ENCODE measurements at regions not wholly inside any gene's neighbourhood (a gene's known extent, or its start where the extent isn't known, plus 50 kb on each side); places are given as distances from the start of the nearest gene placed in this dataset.
"Not testable (repeated sequence)": the region's sequence is repeated elsewhere in the genome, so short reads cannot be mapped to it uniquely, and the experiment has no call there.

GRCh38 chr9:97220894-97221477 is 86.5 kb upstream of the CCDC180 start (continued):
- TF ChIP-seq AFF4 (CRISPR knock-in tag; IDR thresholded peaks at IDR 0.05; ENCODE audit: borderline replicate concordance), result peak; percentile 79; the same call in 1 of the 2 replicates
- TF ChIP-seq, protein P1, sequence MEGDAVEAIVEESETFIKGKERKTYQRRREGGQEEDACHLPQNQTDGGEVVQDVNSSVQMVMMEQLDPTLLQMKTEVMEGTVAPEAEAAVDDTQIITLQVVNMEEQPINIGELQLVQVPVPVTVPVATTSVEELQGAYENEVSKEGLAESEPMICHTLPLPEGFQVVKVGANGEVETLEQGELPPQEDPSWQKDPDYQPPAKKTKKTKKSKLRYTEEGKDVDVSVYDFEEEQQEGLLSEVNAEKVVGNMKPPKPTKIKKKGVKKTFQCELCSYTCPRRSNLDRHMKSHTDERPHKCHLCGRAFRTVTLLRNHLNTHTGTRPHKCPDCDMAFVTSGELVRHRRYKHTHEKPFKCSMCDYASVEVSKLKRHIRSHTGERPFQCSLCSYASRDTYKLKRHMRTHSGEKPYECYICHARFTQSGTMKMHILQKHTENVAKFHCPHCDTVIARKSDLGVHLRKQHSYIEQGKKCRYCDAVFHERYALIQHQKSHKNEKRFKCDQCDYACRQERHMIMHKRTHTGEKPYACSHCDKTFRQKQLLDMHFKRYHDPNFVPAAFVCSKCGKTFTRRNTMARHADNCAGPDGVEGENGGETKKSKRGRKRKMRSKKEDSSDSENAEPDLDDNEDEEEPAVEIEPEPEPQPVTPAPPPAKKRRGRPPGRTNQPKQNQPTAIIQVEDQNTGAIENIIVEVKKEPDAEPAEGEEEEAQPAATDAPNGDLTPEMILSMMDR (IDR thresholded peaks at IDR 0.05), result no peak

DNA sequence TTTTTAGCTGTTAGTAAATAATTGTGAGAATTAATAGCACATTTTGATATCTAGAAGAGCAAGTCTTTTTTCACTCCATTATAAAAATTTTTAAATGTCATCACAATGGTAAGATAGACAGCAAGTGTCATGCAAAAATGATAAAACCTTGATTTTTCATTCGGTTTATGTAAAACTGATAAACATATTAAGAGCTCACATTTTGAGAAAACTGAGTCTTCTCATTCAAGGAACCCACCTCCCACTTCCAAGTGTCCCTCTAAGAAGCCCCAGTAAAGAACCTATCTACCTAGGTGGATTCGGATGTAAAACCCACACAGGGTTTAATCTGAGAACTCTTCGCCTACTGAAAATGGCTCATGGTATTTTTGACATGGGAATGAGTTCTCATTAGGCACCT is 87.1 kb upstream of the CCDC180 start:
- not testable (repeated sequence) for H3K27me3 Mint-ChIP-seq (ENCODE audit: low read depth); DNase-seq (ENCODE audit: low spot score); H3K9me3 Mint-ChIP-seq
- CTCF ChIA-PET, result interaction anchor here (1.0 kb wide), 1 partner anchor 378 kb away, joined by 3 read pairs; no protein-coding TSS in a partner anchor
- H3K4me3 Mint-ChIP-seq, result peak overlapping the region; percentile 86
- ATAC-seq, result peak; percentile 10
- H3K36me3 Mint-ChIP-seq, result peaks cover 52% of the 10 kb centered on the region
- H3K4me1 Mint-ChIP-seq, result peaks cover 48% of the 10 kb centered on the region
- POLR2A ChIA-PET, result interaction anchor here (1.6 to 3.3 kb wide), 2 partner anchors 18 to 181 kb away, joined by 5 to 56 read pairs; partner anchors contain the start of gene CTSV
- H3K27ac Mint-ChIP-seq, result peak overlapping the region; percentile 99

- ATAC-seq; CTCF ChIA-PET; H3K27me3 Mint-ChIP-seq (ENCODE audit: low read depth); H3K9me3 Mint-ChIP-seq: not testable (repeated sequence)
- TF ChIP-seq NFE2L1 (CRISPR knock-in tag; IDR thresholded peaks at IDR 0.05) (peak; percentile 6; the same call in 1 of the 2 replicates), ZNF425 (CRISPR knock-in tag; conservative IDR thresholded peaks at IDR 0.05) (peak; percentile 82; the same call in 1 of the 2 replicates), ZNF281 (CRISPR knock-in tag; IDR thresholded peaks at IDR 0.05) (0 out of 2 replicates have a peak, but pooled peaks have one; percentile 37), EMX1 (CRISPR knock-in tag; IDR thresholded peaks at IDR 0.05) (peak; percentile 70), ETV6 (CRISPR knock-in tag; IDR thresholded peaks at IDR 0.05) (0 out of 2 replicates have a peak, but pooled peaks have one; percentile 49), ZNF671 (CRISPR knock-in tag; IDR thresholded peaks at IDR 0.05) (peak; percentile 83; the same call in 1 of the 2 replicates), TEAD1 (CRISPR knock-in tag; IDR thresholded peaks at IDR 0.05) (0 out of 2 replicates have a peak, but pooled peaks have one; percentile 13), ERG (CRISPR knock-in tag; IDR thresholded peaks at IDR 0.05) (peak; percentile 82; the same call in 1 of the 2 replicates)
- TF ChIP-seq, protein P2, sequence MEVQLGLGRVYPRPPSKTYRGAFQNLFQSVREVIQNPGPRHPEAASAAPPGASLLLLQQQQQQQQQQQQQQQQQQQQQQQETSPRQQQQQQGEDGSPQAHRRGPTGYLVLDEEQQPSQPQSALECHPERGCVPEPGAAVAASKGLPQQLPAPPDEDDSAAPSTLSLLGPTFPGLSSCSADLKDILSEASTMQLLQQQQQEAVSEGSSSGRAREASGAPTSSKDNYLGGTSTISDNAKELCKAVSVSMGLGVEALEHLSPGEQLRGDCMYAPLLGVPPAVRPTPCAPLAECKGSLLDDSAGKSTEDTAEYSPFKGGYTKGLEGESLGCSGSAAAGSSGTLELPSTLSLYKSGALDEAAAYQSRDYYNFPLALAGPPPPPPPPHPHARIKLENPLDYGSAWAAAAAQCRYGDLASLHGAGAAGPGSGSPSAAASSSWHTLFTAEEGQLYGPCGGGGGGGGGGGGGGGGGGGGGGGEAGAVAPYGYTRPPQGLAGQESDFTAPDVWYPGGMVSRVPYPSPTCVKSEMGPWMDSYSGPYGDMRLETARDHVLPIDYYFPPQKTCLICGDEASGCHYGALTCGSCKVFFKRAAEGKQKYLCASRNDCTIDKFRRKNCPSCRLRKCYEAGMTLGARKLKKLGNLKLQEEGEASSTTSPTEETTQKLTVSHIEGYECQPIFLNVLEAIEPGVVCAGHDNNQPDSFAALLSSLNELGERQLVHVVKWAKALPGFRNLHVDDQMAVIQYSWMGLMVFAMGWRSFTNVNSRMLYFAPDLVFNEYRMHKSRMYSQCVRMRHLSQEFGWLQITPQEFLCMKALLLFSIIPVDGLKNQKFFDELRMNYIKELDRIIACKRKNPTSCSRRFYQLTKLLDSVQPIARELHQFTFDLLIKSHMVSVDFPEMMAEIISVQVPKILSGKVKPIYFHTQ (CRISPR knock-in tag; IDR thresholded peaks at IDR 0.05), result peak; percentile 89
- POLR2A ChIA-PET, result interaction anchor here (3.3 kb wide), 1 partner anchor 18 kb away, joined by 56 read pairs; no protein-coding TSS in a partner anchor
- Mint-ChIP-seq H3K4me1 (peaks cover 45% of the 10 kb centered on the region), H3K4me3 (peak overlapping the region; percentile 86), H3K27ac (peak overlapping the region; percentile 99), H3K36me3 (peaks cover 58% of the 10 kb centered on the region)
- DNase-seq (ENCODE audit: low spot score), result peak; percentile 16
Measured at GRCh38 chr9:97219443-97220140, 87.9 kb upstream of the CCDC180 start.

Measured in WTC11 (cell line).